GM12891 (cell line): ENCODE measurements at regions not wholly inside any gene's neighbourhood (a gene's known extent, or its start where the extent isn't known, plus 50 kb on each side); places are given as distances from the start of the nearest gene placed in this dataset.

Experiments
- DNase-seq: peaks from one replicate; pipeline ENCODE4 v3.0.0; 2011; ENCODE audit warnings: low spot score; ENCODE audit not compliant: insufficient read length
- FAIRE-seq: peaks from 2 replicates; lab custom pipeline; 2011; peaks lifted over from hg19 to GRCh38; lab: Jason Lieb, UNC
- PAX5 ChIP-seq: IDR thresholded peaks from 2 replicates; pipeline ENCODE4 v1.6.1; 2011; ENCODE audit warnings: low read length, moderate library complexity, mild to moderate bottlenecking; ENCODE audit not compliant: insufficient read depth, severe bottlenecking
- POLR2A ChIP-seq: IDR thresholded peaks from 2 replicates; pipeline ENCODE4 v1.6.1; 2011; ENCODE audit warnings: low read depth, low read length, control low read depth
- POLR2AphosphoS5 ChIP-seq: IDR thresholded peaks from 2 replicates; pipeline ENCODE4 v1.6.1; 2011; ENCODE audit warnings: low read depth, low read length, control low read depth
- POU2F2 ChIP-seq: IDR thresholded peaks from 2 replicates; pipeline ENCODE4 v1.6.1; 2011; ENCODE audit warnings: low read depth, mild to moderate bottlenecking, control low read depth, low read length, moderate library complexity
- SPI1 ChIP-seq: IDR thresholded peaks from 2 replicates; pipeline ENCODE4 v1.6.1; 2011; ENCODE audit warnings: low read depth, low read length, control low read depth
- TAF1 ChIP-seq: IDR thresholded peaks from 2 replicates; pipeline ENCODE4 v1.6.1; 2011; ENCODE audit warnings: low read depth, low read length, control low read depth

DNA sequence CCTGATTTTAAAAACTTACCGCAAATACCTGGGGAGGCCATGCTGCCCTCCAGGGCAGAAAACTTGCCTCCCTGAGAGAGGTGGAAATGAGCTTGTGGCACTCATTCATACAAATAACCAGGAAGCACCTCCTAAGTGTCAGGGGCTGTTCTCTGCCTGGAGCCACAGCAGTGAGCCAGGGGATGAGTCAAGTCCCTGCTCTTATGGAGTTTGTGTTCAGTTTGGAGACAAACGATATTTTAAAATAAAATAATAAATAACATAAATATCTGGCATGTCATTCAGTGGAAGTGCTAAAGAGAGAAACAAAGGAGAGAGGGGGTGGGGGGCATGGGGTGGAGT, 313.8 kb downstream of the C16orf95 start:
- FAIRE-seq (no peak), DNase-seq (no peak)
- no peak for TF ChIP-seq PAX5
- TF ChIP-seq POLR2AphosphoS5 = no peak
- TF ChIP-seq POU2F2 = no peak
- no peak for TF ChIP-seq SPI1
- TF ChIP-seq TAF1 = no peak
- TF ChIP-seq POLR2A = no peak

DNA sequence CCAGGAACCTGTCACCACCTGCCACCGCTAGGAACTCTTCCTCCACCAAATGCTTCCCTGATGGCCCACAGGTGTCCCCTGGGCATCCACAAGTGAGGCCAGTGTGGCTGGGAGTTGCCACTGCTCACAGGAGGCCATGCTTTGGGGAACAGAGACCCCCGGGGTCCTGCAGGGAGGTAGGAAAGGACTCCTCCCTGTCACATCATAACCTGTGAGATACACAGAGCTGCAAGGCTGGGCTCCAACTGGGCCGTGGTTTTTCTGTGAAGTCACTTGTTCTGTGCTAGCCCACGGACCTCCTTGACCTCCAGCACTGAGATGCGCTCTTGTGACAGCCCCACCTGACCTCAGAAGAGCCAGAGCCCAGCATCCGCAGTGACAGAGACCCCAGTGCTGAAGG, 311.2 kb downstream of the C16orf95 start:
- TF ChIP-seq POU2F2 = no peak
- no peak for TF ChIP-seq PAX5
- TF ChIP-seq TAF1 = no peak
- no peak for TF ChIP-seq POLR2AphosphoS5
- no peak for TF ChIP-seq POLR2A
- no peak for TF ChIP-seq SPI1
- FAIRE-seq (no peak), DNase-seq (no peak)

DNA sequence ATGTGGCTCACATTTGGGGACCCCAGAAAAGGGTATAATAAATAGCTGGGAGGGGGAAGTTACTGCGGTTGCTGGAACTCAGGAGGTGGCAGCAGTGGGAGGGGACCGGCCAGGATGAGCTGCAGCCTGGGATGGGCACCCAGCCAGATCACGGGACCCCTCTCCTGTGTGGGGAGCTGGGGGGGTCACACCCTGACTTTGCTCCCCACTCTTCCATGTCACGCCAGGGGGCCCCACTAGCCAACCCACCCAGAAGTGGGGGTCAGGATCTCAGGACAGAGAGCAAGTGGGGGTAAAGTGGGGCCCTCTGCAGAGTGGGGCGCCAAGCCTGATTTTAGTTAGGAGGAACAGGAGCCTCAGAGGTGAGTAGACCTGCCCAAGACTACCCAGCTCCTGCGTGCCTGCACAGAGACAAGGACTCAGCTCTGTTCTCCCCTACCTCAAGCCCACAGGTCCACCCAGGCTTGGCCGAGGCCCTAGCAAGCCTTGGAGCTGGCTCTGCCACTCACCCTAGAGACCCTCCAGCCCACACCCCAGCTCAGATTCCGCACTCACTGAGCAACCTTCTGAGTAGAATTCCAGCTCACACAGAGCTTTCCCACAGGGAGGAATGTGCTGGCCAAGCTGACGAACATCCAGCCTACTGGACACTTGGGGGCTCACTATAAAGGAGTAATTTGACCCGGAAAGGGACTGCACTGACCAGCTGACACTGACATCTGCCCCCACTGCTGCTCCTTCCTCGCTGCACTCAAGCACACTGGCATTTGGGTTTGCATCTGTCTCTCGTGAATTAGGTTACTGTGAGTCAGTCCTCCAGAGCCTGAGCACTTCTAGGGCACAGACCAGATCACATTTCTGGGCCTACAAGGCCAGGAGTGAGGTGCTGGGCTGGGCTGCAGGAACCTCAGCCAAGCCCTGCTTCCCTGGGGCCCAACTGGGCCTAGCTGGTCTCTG, 310.1 kb downstream of the C16orf95 start:
- FAIRE-seq (no peak), DNase-seq (no peak)
- no peak for TF ChIP-seq POU2F2
- no peak for TF ChIP-seq POLR2AphosphoS5
- no peak for TF ChIP-seq PAX5
- TF ChIP-seq POLR2A = no peak
- TF ChIP-seq TAF1 = no peak
- TF ChIP-seq SPI1 = no peak

DNA sequence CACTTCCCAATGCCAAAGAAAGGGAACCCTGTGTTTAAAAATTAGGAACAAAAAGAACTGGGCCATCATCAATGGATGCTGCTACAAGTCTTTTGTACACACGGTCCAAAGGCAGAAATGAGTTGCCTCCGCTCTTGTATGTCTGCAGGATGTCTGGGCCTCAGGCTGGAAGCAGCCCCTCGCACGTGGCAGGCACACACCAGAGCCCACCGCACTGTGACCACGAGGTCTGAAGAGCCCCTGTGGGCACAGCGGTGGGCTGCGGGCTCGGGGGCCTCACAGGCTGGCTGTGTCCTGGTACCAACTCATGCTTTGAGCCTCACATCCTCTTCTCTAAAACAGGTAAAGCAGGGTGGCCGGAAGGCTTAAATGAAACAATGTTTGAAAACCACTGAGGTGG, 309.3 kb downstream of the C16orf95 start:
- DNase-seq (no peak), FAIRE-seq (no peak)
- TF ChIP-seq SPI1 = no peak
- TF ChIP-seq POLR2A = no peak
- TF ChIP-seq TAF1 = no peak
- TF ChIP-seq PAX5 = no peak
- TF ChIP-seq POLR2AphosphoS5 = no peak
- no peak for TF ChIP-seq POU2F2

DNA sequence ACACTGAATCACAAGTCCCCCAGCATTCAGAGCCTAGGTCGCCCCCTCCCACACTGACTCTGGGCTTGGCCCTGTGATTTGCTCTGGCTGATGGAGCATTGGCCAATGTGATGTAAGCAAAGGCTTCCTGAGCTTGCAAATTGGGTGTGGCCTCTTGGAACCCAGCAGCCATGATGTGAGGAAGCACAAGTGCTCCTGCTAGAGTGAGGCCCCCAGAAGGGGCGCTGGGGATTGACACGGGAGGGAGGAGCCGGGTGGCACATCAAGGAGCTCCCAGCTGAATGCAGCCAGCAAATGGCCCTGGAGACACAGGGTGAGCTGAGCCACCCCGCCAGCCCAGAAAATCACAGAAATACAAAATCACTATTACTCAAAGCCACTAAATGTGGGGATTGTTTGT, 308.5 kb downstream of the C16orf95 start:
- no peak for TF ChIP-seq PAX5
- no peak for TF ChIP-seq SPI1
- no peak for TF ChIP-seq POLR2AphosphoS5
- FAIRE-seq (no peak), DNase-seq (no peak)

DNA sequence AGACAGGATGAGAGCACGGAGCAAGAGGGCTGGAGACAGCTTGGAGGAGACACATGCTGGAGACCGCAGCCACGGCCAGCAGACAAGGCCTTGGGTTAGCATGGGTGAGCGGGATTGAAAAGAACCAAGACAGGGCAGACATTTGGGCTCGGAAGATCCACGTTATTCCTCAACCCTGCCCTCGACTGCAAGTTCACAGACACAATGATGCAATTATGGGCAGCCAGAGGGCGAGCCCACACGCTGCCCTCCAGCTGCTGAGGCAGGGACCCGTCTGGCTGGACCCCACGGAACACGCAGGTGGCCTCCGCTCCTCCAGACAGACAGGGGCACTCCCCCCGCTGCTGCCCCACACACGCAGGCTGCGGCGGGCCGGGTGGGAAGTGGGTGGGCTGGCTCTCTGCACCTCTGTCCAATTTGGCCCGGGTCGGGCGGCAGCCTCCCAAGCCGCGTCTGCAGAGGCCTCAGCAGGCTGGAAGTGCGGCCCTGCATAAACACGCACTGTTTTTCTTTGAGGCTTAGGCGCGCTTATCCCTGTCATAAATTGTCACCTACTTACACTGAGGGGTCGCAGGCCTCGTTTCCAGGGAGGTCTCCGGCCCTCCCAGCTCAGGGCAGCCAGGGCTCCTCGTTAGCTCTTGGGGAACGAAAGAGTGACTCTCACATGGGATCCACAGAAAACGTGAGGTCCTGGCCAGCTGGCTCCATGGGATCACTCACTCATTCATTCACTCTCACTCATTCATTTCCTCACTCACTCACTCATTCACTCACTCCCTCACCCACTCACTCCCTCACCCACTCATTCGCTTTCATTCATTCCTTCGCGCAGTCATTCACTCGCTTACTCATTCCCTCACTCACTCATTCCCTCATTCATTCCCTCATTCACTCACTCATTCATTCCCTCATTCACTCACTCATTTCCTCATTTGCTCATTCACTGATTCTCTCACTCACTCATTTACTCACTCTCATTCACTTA, 303.9 kb downstream of the C16orf95 start:
- DNase-seq (no peak), FAIRE-seq (no peak)
- TF ChIP-seq POU2F2 (no peak), POLR2AphosphoS5 (no peak), SPI1 (no peak), POLR2A (no peak), PAX5 (no peak), TAF1 (no peak)

DNA sequence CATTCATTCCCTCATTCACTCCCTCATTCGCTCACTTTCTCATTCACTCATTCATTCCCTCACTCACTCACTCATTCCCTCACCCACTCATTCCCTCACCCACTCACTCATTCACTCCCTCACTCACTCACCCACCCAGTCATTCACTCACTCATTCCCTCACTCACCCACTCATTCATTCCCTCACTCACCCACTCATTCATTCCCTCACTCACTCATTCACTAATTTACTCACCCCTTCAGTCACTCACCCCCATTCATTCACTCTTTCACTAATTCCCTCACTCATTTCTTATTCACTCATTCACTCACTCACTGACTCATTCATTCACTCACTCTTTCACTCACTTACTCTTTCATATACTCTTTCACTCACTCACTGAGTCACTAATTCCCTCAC, 303.1 kb downstream of the C16orf95 start:
- TF ChIP-seq POU2F2 = no peak
- TF ChIP-seq POLR2A = no peak
- no peak for TF ChIP-seq PAX5
- TF ChIP-seq POLR2AphosphoS5 = no peak
- TF ChIP-seq SPI1 = no peak
- TF ChIP-seq TAF1 = no peak
- FAIRE-seq = no peak
- DNase-seq = no peak

DNA sequence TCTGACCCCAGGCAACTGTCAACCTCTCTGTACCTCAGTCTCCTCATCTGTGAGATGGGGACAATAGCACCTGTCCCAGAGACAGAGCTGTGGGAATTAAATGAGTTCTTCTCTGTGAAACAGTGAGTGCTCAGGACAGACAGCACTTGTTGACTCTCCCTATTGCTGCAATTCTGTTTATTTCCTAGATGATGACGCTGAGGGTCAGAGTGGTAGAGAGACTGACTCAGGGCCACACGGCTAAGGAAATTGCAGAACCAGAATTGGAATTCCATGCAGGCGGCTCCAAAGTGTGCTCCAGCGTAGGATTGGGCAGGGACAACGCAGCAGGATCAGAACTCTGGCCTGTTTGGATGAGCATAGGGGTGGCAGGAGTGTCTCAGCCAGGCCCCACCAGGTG, 302.2 kb downstream of the C16orf95 start:
- DNase-seq = no peak
- no peak for FAIRE-seq
- no peak for TF ChIP-seq POU2F2

DNA sequence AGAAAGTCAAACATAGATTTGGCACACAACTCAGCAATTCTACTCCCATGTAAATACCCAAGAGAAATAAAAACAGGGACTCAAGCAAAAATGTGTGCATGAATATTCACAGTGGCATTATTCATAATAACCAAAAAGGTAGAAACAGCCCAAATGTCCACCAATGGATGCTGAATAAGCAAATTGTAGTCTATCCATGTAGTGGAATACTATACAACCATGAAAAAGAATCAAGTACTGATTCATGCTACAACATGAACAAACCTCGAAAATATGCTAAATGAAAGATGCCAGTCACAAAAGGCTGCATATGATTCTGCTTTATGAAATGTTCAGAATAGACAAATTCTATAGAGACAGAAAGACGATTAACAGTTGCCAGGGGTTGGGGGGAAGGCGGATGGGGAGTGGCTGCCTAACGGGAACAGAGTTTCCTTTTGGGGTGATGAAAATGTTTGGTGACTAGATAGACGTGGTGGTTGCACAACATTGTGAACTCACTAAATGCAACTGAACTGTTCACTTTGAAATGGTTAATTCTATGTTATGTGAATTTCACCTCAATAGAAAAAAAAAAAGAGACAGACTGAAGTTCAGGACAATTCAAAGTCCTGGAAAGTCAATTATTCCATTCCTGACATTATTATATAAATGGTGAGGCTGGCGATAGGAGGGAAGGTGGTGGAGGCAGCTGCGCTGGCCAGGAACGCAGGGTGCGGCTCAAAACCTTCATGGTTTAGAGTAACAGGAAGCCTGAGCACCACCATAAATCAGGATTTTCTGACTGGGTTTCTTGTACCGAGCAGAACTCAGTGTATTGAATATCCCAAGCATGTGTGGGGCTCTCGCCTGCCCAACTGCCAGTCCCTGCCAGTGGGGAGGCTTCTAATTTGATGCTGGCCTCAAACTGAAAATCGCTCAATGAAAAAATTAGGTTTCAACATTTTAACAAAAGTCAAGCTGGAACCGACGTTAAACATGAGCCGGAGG, 300.9 kb downstream of the C16orf95 start:
- FAIRE-seq = no peak
- TF ChIP-seq PAX5 = no peak
- TF ChIP-seq POU2F2 = no peak
- no peak for TF ChIP-seq SPI1
- TF ChIP-seq TAF1 = no peak
- TF ChIP-seq POLR2AphosphoS5 = no peak
- no peak for TF ChIP-seq POLR2A
- no peak for DNase-seq
